ENCODE measurements at regions not wholly inside any gene's neighbourhood (a gene's known extent, or its start where the extent isn't known, plus 50 kb on each side); places are given as distances from the start of the nearest gene placed in this dataset.

- Histone ChIP-seq H3K27me3 (no peaks in the 10 kb centered on the region), H3K27ac (no peak overlapping the region), H3K9me3 (no peaks in the 10 kb centered on the region), H3K4me3 (no peak overlapping the region), H3K36me3 (no peaks in the 10 kb centered on the region), H3K4me1 (no peaks in the 10 kb centered on the region)
- intact Hi-C loops (cut with DNase I): no loop called here
- ATAC-seq: no peak
- TF ChIP-seq, protein P1, sequence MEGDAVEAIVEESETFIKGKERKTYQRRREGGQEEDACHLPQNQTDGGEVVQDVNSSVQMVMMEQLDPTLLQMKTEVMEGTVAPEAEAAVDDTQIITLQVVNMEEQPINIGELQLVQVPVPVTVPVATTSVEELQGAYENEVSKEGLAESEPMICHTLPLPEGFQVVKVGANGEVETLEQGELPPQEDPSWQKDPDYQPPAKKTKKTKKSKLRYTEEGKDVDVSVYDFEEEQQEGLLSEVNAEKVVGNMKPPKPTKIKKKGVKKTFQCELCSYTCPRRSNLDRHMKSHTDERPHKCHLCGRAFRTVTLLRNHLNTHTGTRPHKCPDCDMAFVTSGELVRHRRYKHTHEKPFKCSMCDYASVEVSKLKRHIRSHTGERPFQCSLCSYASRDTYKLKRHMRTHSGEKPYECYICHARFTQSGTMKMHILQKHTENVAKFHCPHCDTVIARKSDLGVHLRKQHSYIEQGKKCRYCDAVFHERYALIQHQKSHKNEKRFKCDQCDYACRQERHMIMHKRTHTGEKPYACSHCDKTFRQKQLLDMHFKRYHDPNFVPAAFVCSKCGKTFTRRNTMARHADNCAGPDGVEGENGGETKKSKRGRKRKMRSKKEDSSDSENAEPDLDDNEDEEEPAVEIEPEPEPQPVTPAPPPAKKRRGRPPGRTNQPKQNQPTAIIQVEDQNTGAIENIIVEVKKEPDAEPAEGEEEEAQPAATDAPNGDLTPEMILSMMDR (IDR thresholded peaks at IDR 0.05): no peak
- no peak for DNase-seq
Measured at GRCh38 chr2:16950436-16950835, 284.8 kb upstream of the CYRIA start.

- DNase-seq (peak in 2 of 4 donors; percentile 16 to 36), ATAC-seq (no peak)
Measured at GRCh38 chr2:16948710-16949109, 283.1 kb upstream of the CYRIA start.

DNA sequence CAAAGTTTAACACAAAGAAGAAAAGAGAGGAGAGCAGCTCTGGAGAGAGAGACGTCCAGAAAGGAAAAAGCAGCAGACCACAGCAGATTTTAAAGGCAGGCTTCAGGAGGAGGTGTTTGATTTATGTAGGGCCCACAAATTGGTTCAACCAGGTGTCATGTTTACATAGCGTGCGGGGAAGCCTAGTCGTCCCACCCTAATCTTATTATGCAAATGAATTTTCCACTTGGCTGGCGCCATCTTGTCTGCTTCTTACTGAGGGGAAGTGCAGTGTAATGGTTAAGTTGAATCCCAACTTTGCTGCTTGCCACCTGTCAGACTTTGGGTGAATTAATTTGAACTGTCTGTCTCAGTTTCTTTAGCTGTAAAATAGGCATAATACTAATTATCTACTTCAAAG, 282.4 kb upstream of the CYRIA start:
- no peak overlapping the region for H3K27ac ChIP-seq
- no peaks in the 10 kb centered on the region for H3K4me1 ChIP-seq
- no peaks in the 10 kb centered on the region for H3K9me3 ChIP-seq
- H3K4me3 ChIP-seq: no peak overlapping the region
- no peaks in the 10 kb centered on the region for H3K36me3 ChIP-seq
- TF ChIP-seq, protein P1 (IDR thresholded peaks at IDR 0.05): no peak
- intact Hi-C loops (cut with DNase I): no loop called here
- no peaks in the 10 kb centered on the region for H3K27me3 ChIP-seq
- no peak for DNase-seq
- no peak for ATAC-seq

More at GRCh38 chr2:16948710-16949109, 283.1 kb upstream of the CYRIA start:
- Histone ChIP-seq H3K9me3 (no peaks in the 10 kb centered on the region), H3K36me3 (no peaks in the 10 kb centered on the region), H3K27ac (no peak overlapping the region), H3K27me3 (no peaks in the 10 kb centered on the region), H3K4me3 (no peak overlapping the region), H3K4me1 (no peaks in the 10 kb centered on the region)
- intact Hi-C loops (cut with DNase I): no loop called here
- TF ChIP-seq, protein P1 (IDR thresholded peaks at IDR 0.05): no peak

GRCh38 chr2:16943279-16943958, 277.8 kb upstream of the CYRIA start:
- DNase-seq: no peak
- Histone ChIP-seq H3K27me3 (no peaks in the 10 kb centered on the region), H3K36me3 (no peaks in the 10 kb centered on the region), H3K9me3 (no peaks in the 10 kb centered on the region), H3K4me3 (no peak overlapping the region), H3K27ac (no peak overlapping the region), H3K4me1 (no peaks in the 10 kb centered on the region)
- TF ChIP-seq, protein P1 (IDR thresholded peaks at IDR 0.05): no peak
- ATAC-seq: no peak
- intact Hi-C loops (cut with DNase I): no loop called here

GRCh38 chr2:16940214-16940613, 274.6 kb upstream of the CYRIA start:
- no peaks in the 10 kb centered on the region for H3K36me3 ChIP-seq
- H3K27ac ChIP-seq: no peak overlapping the region
- no peaks in the 10 kb centered on the region for H3K27me3 ChIP-seq
- DNase-seq (no peak), ATAC-seq (no peak)
- H3K4me3 ChIP-seq: no peak overlapping the region
- intact Hi-C loops (cut with DNase I): no loop called here
- TF ChIP-seq, protein P1 (IDR thresholded peaks at IDR 0.05): no peak
- no peaks in the 10 kb centered on the region for H3K4me1 ChIP-seq
- no peaks in the 10 kb centered on the region for H3K9me3 ChIP-seq

All from left lung (tissue), 4 donors.